SKM-1 (cell line): ENCODE measurements at regions not wholly inside any gene's neighbourhood (a gene's known extent, or its start where the extent isn't known, plus 50 kb on each side); places are given as distances from the start of the nearest gene placed in this dataset.

ENCODE experiments used
- DNase-seq: peaks from one replicate; lab custom pipeline; 2025; ENCODE audit not compliant: unreplicated experiment; lab: John Stamatoyannopoulos, UW

DNA sequence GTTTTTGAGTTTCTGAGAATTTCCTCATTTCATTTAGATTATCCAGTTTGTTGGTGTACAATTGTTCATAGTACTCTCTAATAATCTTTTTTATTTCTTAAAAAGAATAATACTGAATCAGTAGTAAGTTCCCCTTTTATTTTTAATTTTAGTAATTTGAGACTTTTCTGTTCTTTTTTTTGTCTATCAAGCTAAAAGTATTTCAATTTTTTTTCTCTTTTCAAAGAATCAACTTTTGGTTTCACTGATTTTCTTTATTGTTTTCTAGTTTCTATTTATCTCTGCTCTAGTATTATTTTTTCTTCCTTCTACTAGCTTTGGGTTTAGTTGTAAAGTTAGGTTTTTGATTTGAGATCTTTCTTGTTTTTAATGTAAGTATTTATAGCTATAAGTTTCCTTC lies 60.6 kb upstream of the ARL15 start:
- DNase-seq: no peak

DNA sequence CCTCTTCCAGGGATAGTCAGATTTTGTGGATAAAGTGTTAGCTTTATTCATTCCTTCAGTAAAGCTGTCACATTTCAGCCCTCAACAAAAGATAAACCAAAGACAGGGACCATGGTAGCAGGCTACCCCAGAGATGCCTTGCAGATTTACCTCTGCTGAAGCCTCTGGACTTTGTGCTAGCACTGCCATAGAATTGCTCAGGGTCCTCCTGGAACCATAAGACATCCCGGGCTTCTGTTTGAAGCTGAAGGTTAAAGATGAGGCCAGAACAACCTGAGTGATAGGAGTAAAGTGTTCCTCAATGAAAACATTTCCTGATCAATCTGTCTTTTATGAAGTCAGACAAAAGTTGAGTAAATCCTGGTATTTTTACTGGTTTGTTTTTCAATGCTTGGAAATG lies 57.5 kb upstream of the ARL15 start:
- no peak for DNase-seq

DNA sequence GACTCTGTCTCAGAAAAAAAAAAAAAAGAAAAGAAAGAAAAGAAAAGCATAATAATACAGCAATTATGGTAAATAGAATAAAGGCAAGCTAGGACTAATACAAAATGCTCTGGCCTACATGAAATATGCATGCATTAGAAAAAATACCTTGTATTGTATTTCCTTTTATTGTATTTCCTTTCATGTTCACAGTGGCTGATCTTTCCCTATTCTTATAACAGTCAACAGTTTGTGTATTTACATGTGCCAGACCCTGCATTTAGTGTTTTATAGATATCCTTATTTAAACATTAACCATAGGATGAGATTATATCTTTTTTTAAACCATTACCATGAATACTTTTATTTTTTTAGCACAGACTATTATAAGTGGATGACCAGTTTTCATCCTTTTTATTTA lies 56.3 kb upstream of the ARL15 start:
- no peak for DNase-seq

GRCh38 chr5:54363669-54364068 lies 53.3 kb upstream of the ARL15 start:
- DNase-seq: no peak

- DNase-seq: no peak
These were observed 52.7 kb upstream of the ARL15 start for GRCh38 chr5:54362992-54363625.

- DNase-seq: no peak
These were observed 52.1 kb upstream of the ARL15 start for GRCh38 chr5:54362434-54362833.

DNA sequence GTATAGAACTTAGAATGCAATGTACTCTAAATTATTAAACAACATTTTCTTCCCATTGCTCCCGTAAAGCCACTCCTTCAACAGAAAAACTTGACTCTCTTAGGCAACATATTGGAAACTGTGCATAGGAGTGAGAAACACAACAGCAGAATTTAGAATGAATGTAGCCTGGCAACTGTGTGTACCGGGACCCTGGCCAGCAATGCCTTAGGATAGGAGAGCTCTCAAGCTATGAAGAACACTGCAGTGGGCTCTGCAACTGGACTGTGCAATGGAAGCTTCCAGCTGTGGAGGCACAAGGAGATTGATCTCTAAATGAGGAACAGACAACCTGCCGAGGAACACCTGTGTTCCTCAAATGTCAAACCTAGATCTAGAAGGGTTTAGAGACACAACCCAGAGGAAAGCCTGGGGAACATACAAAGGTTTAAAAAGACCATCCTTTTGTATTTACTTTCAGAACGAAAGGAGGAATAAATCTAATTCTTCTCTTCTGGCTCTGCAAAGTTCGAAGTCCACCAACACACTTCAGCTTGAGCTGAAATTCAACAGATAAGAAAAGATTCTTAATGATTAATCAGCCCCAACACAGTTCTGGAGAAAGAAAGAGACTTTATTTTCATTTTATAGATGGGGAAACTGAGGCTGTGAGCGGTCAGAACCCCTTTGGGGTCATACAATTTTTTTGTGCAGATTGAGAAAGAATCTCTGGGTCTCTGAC lies 51.5 kb upstream of the ARL15 start:
- no peak for DNase-seq

- no peak for DNase-seq
These were observed 50.7 kb upstream of the ARL15 start for GRCh38 chr5:54360925-54361662.
